ENCODE measurements at regions not wholly inside any gene's neighbourhood (a gene's known extent, or its start where the extent isn't known, plus 50 kb on each side); places are given as distances from the start of the nearest gene placed in this dataset.

DNA sequence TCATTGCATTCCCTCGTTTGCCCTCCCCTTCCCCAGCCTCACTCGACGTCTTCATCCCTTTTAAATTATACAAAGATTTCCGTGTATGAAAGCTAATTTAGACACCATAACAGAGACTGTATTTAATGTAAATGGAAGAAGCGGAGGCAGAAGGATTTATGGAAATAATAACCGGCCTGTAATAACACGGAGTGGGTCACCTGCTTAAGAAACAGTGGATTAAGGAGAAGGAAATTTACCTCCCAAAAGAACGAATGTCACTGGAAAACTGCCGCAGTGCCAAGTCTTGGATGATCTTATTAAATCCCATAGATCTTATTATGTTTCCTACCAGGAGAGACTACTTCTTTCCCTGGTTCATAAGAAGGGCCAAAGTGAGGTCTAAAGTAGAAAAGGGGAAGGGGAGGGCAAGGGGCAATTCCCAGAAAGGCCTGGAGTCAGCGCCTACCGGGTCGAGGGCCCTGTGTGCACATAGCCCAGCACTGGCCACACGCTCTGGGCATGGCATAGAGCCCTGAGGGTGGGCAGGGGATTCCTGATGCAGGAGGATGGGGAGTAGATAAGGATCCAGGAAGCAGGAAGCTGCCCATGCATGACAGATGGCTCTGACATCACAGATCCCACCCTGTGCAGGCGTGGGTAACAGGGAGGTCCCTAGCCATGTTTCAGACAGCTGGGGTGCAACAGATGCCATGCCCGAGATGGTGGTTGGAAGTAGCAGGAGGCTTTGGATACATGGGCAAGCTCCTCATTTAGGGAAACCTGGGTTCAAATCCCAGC lies 56.2 kb upstream of the RPL38 start:
- peaks cover 0 to 37% (median 0%) of the 10 kb centered on the region in 9 donors for H3K27me3 ChIP-seq
- no peak for DNase-seq
- H3K4me1 ChIP-seq = no peaks in the 10 kb centered on the region
- no peaks in the 10 kb centered on the region for H3K36me3 ChIP-seq
- H3K4me3 ChIP-seq = no peak overlapping the region
- H3K27ac ChIP-seq = no peak overlapping the region
- ATAC-seq = no peak
- intact Hi-C loops (cut with DNase I) = no loop called here
- peaks cover 0 to 22% (median 17%) of the 10 kb centered on the region in 12 donors for H3K9me3 ChIP-seq
- WGBS, 4 donors = 70 to 82% (median 79%) methylated on average over 15 of the region's 15 CpGs
- TF ChIP-seq, protein P1, sequence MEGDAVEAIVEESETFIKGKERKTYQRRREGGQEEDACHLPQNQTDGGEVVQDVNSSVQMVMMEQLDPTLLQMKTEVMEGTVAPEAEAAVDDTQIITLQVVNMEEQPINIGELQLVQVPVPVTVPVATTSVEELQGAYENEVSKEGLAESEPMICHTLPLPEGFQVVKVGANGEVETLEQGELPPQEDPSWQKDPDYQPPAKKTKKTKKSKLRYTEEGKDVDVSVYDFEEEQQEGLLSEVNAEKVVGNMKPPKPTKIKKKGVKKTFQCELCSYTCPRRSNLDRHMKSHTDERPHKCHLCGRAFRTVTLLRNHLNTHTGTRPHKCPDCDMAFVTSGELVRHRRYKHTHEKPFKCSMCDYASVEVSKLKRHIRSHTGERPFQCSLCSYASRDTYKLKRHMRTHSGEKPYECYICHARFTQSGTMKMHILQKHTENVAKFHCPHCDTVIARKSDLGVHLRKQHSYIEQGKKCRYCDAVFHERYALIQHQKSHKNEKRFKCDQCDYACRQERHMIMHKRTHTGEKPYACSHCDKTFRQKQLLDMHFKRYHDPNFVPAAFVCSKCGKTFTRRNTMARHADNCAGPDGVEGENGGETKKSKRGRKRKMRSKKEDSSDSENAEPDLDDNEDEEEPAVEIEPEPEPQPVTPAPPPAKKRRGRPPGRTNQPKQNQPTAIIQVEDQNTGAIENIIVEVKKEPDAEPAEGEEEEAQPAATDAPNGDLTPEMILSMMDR (IDR thresholded peaks at IDR 0.05) = no peak
- TF ChIP-seq POLR2A (IDR thresholded peaks at IDR 0.05) = no peak

DNA sequence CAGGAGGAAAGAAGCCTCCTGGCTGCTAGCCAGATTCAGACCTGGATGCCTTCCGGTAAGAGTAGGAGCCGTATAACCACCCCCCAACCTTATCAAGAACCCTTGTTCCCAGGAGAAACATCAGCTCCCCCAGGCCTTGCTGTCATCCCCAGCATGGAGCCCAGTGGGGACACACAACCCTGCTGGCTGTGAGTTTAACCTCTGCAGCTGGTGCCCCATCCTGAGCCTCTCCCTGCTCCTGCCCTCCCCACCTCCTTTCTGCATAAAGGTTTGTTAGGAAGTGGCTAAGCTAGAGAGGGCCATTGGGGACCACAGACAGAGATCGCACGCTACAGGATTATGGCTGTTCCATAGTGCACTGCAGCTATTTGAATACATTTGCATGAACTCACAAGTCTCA lies 55.5 kb upstream of the RPL38 start:
- peaks cover 0 to 37% (median 0%) of the 10 kb centered on the region in 9 donors for H3K27me3 ChIP-seq
- WGBS, 4 donors = 59 to 78% (median 66%) methylated on average over 3 to 4 of the region's 4 CpGs
- DNase-seq (no peak), ATAC-seq (no peak)
- no peaks in the 10 kb centered on the region for H3K4me1 ChIP-seq
- H3K36me3 ChIP-seq = no peaks in the 10 kb centered on the region
- no peak overlapping the region for H3K4me3 ChIP-seq
- H3K27ac ChIP-seq = no peak overlapping the region
- TF ChIP-seq, protein P1 (IDR thresholded peaks at IDR 0.05) = no peak
- no peak for TF ChIP-seq POLR2A (IDR thresholded peaks at IDR 0.05)
- H3K9me3 ChIP-seq = peaks cover 0 to 15% (median 10%) of the 10 kb centered on the region in 12 donors
- intact Hi-C loops (cut with DNase I) = no loop called here

DNA sequence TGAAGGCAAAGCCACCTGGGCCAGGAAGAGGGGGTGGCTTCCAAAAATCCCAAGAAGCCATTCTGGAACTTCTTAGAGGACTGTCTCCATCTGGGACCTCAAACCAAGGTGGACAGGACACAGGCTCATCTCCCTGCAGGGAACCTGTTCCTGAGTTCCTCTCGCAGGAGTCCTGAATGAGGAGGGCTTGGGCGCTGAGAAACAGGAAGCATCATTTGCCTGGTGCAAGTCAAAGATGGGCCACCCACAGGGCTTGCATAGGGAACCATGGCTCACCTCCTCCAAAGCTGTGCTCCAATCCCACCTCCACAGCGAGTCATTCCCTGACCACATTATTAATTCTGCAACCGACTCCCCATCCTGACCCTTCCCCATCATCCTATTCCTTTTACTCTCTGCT lies 55.0 kb upstream of the RPL38 start:
- H3K27me3 ChIP-seq = peaks cover 0 to 37% (median 0%) of the 10 kb centered on the region in 9 donors
- intact Hi-C loops (cut with DNase I) = no loop called here
- H3K9me3 ChIP-seq = peaks cover 0 to 10% (median 5%) of the 10 kb centered on the region in 12 donors
- no peaks in the 10 kb centered on the region for H3K36me3 ChIP-seq
- no peaks in the 10 kb centered on the region for H3K4me1 ChIP-seq
- ATAC-seq = no peak
- no peak overlapping the region for H3K27ac ChIP-seq
- WGBS, 4 donors = 81 to 92% (median 86%) methylated on average over 4 of the region's 4 CpGs
- no peak overlapping the region for H3K4me3 ChIP-seq
- TF ChIP-seq, protein P1 (IDR thresholded peaks at IDR 0.05) = no peak
- no peak for TF ChIP-seq POLR2A (IDR thresholded peaks at IDR 0.05)
- peak in 1 of 5 donors; percentile 6 for DNase-seq

DNA sequence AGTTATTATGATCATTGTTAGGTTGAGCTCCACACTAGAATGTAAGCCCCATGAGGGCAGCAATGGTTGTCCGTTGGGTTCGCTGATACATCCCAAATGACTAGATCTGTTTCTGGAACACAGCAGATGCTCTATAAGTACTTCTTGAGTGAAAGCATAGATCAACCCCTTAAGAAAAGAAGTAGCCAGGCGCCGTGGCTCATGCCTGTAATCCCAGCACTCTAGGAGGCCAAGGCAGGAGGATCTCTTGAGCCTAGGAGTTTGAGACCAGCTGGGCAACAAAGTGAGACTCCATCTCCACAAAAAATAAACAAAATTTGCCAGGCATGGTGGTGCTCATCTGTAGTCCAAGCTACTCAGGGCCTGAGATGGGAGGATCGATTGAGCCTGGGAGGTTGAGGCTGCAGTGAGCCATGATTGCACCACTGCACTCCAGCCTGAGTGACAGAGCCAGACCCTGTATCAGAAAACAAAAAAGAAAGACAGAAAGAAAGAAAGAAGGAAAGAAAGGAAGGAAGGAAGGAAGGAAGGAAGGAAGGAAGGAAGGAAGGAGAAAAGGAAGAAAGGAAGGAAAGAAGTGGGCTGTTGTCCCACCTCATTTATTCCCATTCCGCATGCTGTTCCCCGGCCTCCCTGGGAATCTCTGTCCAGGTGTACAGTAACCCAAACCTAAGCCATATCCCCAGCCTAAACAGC lies 54.4 kb upstream of the RPL38 start:
- H3K27me3 ChIP-seq = peaks cover 0 to 37% (median 0%) of the 10 kb centered on the region in 9 donors
- intact Hi-C loops (cut with DNase I) = no loop called here
- no peak for TF ChIP-seq POLR2A (IDR thresholded peaks at IDR 0.05)

More for the DNA sequence above, 54.4 kb upstream of the RPL38 start:
- Histone ChIP-seq H3K4me3 (no peak overlapping the region), H3K4me1 (no peaks in the 10 kb centered on the region), H3K9me3 (peaks cover 0 to 4% (median 0%) of the 10 kb centered on the region in 12 donors), H3K36me3 (no peaks in the 10 kb centered on the region), H3K27ac (no peak overlapping the region)
- DNase-seq = peak in 1 of 5 donors; percentile 1
- 83 to 91% (median 90%) methylated on average over 7 of the region's 7 CpGs for WGBS, 4 donors
- no peak for ATAC-seq
